ENCODE measurements at regions not wholly inside any gene's neighbourhood (a gene's known extent, or its start where the extent isn't known, plus 50 kb on each side); places are given as distances from the start of the nearest gene placed in this dataset.

DNA sequence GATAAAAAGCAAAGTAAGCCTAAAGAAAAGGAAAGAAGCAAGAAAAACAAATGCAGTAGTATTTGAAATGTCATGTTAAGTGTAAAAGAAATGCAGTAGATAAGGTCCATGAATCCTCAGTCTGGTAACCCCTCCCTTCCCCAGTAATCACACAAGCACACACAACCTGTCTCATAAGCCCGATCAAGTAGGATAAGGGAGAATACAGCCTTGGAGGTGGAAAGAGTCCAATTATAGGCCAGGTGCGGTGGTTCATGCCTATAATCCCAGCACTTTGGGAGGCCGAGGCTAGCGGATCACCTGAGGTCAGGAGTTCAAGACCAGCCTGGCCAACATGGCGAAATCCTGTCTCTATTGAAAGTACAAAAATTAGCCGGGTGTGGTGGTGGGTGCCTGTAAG is 117.9 kb downstream of the GADD45G start:
- no peak for DNase-seq
- H3K27me3 ChIP-seq (ENCODE audit: control insufficient read depth in 1 of 2, insufficient read depth in 1 of 2, low read length in 2 of 2): peaks cover 26 to 28% of the 10 kb centered on the region in 2 experiments
- no peak overlapping the region for H2AFZ ChIP-seq (ENCODE audit: low read depth, low read length)

GRCh38 chr9:89723469-89724100 is 118.8 kb downstream of the GADD45G start:
- H3K9me3 ChIP-seq (ENCODE audit: control insufficient read depth, low read length): no peaks in the 10 kb centered on the region
- WGBS: 30% methylated on average over 2 of the region's 3 CpGs
- peak; percentile 55 for DNase-seq

More for the DNA sequence above, 117.9 kb downstream of the GADD45G start:
- H3K4me1 ChIP-seq (ENCODE audit: control insufficient read depth, insufficient read depth, low read depth, low read length): peaks cover 3% of the 10 kb centered on the region
- H3K18ac ChIP-seq (ENCODE audit: low read depth in 1 of 2, low read length in 2 of 2): no peak overlapping the region
- no peak overlapping the region for H3K27ac ChIP-seq (ENCODE audit: low read length, poor library complexity, severe bottlenecking)
- H2BK5ac ChIP-seq (ENCODE audit: low read depth, low read length, poor library complexity, severe bottlenecking): no peak overlapping the region
- no peak overlapping the region for H3K4ac ChIP-seq (ENCODE audit: low read depth in 1 of 2, low read length in 2 of 2)
- no peak overlapping the region for H3K4me2 ChIP-seq (ENCODE audit: low read length, poor library complexity, severe bottlenecking)
- H3K79me1 ChIP-seq (replicated peaks; ENCODE audit: low read length, poor library complexity, severe bottlenecking): no peaks in the 10 kb centered on the region
- over 99% methylated on average over 6 of the region's 6 CpGs for WGBS
- no peak overlapping the region for H3K23ac ChIP-seq (ENCODE audit: low read length in 2 of 2)
- no peak overlapping the region for H3K4me3 ChIP-seq (ENCODE audit: insufficient read depth in 1 of 2, low read depth in 1 of 2, low read length in 2 of 2)
- no peak overlapping the region for H4K8ac ChIP-seq (ENCODE audit: low read length)
- no peak overlapping the region for H2AK5ac ChIP-seq (ENCODE audit: low read length, severe bottlenecking)
- H4K91ac ChIP-seq (ENCODE audit: low read length): no peak overlapping the region
- H2BK120ac ChIP-seq (ENCODE audit: low read depth, low read length): no peak overlapping the region
- H2BK12ac ChIP-seq (ENCODE audit: low read length in 2 of 2): peak overlapping the region in 1 of 2 experiments; percentile 40
- no peak overlapping the region for H3K14ac ChIP-seq (ENCODE audit: low read length in 2 of 2)
- H3K9ac ChIP-seq (ENCODE audit: low read length): no peak overlapping the region
- H3K9me3 ChIP-seq (ENCODE audit: control insufficient read depth, low read length): no peaks in the 10 kb centered on the region
- no peaks in the 10 kb centered on the region for H3K36me3 ChIP-seq (ENCODE audit: control insufficient read depth in 1 of 2, insufficient read depth in 2 of 2, low read depth in 1 of 2, low read length in 2 of 2)
- no peak overlapping the region for H2BK15ac ChIP-seq (ENCODE audit: low read depth, poor library complexity, severe bottlenecking)

GRCh38 chr9:89724659-89725058 is 119.8 kb downstream of the GADD45G start:
- Histone ChIP-seq H3K14ac (ENCODE audit: low read length in 2 of 2) (no peak overlapping the region), H2AFZ (ENCODE audit: low read depth, low read length) (no peak overlapping the region), H4K8ac (ENCODE audit: low read length) (no peak overlapping the region), H3K4me1 (ENCODE audit: control insufficient read depth, insufficient read depth, low read depth, low read length) (peaks cover 2% of the 10 kb centered on the region), H3K79me1 (replicated peaks; ENCODE audit: low read length, poor library complexity, severe bottlenecking) (no peaks in the 10 kb centered on the region), H2BK120ac (ENCODE audit: low read depth, low read length) (no peak overlapping the region), H2BK5ac (ENCODE audit: low read depth, low read length, poor library complexity, severe bottlenecking) (no peak overlapping the region), H2BK15ac (ENCODE audit: low read depth, poor library complexity, severe bottlenecking) (no peak overlapping the region), H2AK5ac (ENCODE audit: low read length, severe bottlenecking) (no peak overlapping the region), H2BK12ac (ENCODE audit: low read length in 2 of 2) (no peak overlapping the region), H3K27me3 (ENCODE audit: control insufficient read depth in 1 of 2, insufficient read depth in 1 of 2, low read length in 2 of 2) (peaks cover 26 to 37% of the 10 kb centered on the region in 2 experiments), H3K23ac (ENCODE audit: low read length in 2 of 2) (no peak overlapping the region), H4K91ac (ENCODE audit: low read length) (no peak overlapping the region), H3K4me2 (ENCODE audit: low read length, poor library complexity, severe bottlenecking) (no peak overlapping the region), H3K4ac (ENCODE audit: low read depth in 1 of 2, low read length in 2 of 2) (no peak overlapping the region), H3K18ac (ENCODE audit: low read depth in 1 of 2, low read length in 2 of 2) (no peak overlapping the region), H3K9ac (ENCODE audit: low read length) (no peak overlapping the region), H3K4me3 (ENCODE audit: insufficient read depth in 1 of 2, low read depth in 1 of 2, low read length in 2 of 2) (no peak overlapping the region), H3K9me3 (ENCODE audit: control insufficient read depth, low read length) (no peaks in the 10 kb centered on the region), H3K27ac (ENCODE audit: low read length, poor library complexity, severe bottlenecking) (no peak overlapping the region), H3K36me3 (ENCODE audit: control insufficient read depth in 1 of 2, insufficient read depth in 2 of 2, low read depth in 1 of 2, low read length in 2 of 2) (no peaks in the 10 kb centered on the region)
- no peak for DNase-seq
- WGBS: 87% methylated on average over 4 of the region's 4 CpGs

More at GRCh38 chr9:89723469-89724100, 118.8 kb downstream of the GADD45G start:
- H3K4me3 ChIP-seq (ENCODE audit: insufficient read depth in 1 of 2, low read depth in 1 of 2, low read length in 2 of 2): no peak overlapping the region
- H3K4me1 ChIP-seq (ENCODE audit: control insufficient read depth, insufficient read depth, low read depth, low read length): no peaks in the 10 kb centered on the region
- H3K27me3 ChIP-seq (ENCODE audit: control insufficient read depth in 1 of 2, insufficient read depth in 1 of 2, low read length in 2 of 2): peaks cover 27 to 33% of the 10 kb centered on the region in 2 experiments
- no peak overlapping the region for H2BK5ac ChIP-seq (ENCODE audit: low read depth, low read length, poor library complexity, severe bottlenecking)
- H2AK5ac ChIP-seq (ENCODE audit: low read length, severe bottlenecking): no peak overlapping the region
- H3K27ac ChIP-seq (ENCODE audit: low read length, poor library complexity, severe bottlenecking): no peak overlapping the region
- H2BK15ac ChIP-seq (ENCODE audit: low read depth, poor library complexity, severe bottlenecking): no peak overlapping the region
- no peak overlapping the region for H3K23ac ChIP-seq (ENCODE audit: low read length in 2 of 2)
- H3K36me3 ChIP-seq (ENCODE audit: control insufficient read depth in 1 of 2, insufficient read depth in 2 of 2, low read depth in 1 of 2, low read length in 2 of 2): no peaks in the 10 kb centered on the region
- H3K9ac ChIP-seq (ENCODE audit: low read length): no peak overlapping the region
- H2AFZ ChIP-seq (ENCODE audit: low read depth, low read length): no peak overlapping the region
- peak overlapping the region in 1 of 2 experiments; percentile 25 for H2BK12ac ChIP-seq (ENCODE audit: low read length in 2 of 2)
- H3K79me1 ChIP-seq (replicated peaks; ENCODE audit: low read length, poor library complexity, severe bottlenecking): no peaks in the 10 kb centered on the region
- no peak overlapping the region for H3K14ac ChIP-seq (ENCODE audit: low read length in 2 of 2)
- no peak overlapping the region for H4K91ac ChIP-seq (ENCODE audit: low read length)
- H3K4ac ChIP-seq (ENCODE audit: low read depth in 1 of 2, low read length in 2 of 2): no peak overlapping the region
- no peak overlapping the region for H3K18ac ChIP-seq (ENCODE audit: low read depth in 1 of 2, low read length in 2 of 2)
- no peak overlapping the region for H2BK120ac ChIP-seq (ENCODE audit: low read depth, low read length)
- no peak overlapping the region for H3K4me2 ChIP-seq (ENCODE audit: low read length, poor library complexity, severe bottlenecking)
- H4K8ac ChIP-seq (ENCODE audit: low read length): no peak overlapping the region

DNA sequence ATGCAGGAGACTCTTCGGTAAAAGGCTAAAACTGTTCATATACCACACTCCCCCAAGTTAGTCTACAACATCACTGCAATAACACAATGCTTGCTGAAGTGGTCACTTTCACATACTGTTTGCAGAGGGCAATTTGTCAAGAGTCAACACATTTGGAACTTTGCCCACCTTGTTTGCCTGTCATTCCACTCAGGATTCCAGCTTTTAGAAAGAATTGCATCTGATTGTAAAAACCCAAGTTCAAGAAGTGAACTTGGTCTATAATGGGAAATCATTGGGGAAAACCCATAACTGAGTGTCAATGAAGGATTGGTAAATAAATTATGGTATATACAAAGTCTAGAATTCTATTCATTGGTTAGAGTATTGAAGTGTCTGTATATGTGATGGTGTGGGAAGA is 120.5 kb downstream of the GADD45G start:
- Histone ChIP-seq H3K36me3 (ENCODE audit: control insufficient read depth in 1 of 2, insufficient read depth in 2 of 2, low read depth in 1 of 2, low read length in 2 of 2) (no peaks in the 10 kb centered on the region), H3K9me3 (ENCODE audit: control insufficient read depth, low read length) (no peaks in the 10 kb centered on the region), H3K4me2 (ENCODE audit: low read length, poor library complexity, severe bottlenecking) (no peak overlapping the region), H2AK5ac (ENCODE audit: low read length, severe bottlenecking) (no peak overlapping the region), H4K8ac (ENCODE audit: low read length) (no peak overlapping the region), H3K9ac (ENCODE audit: low read length) (no peak overlapping the region), H3K14ac (ENCODE audit: low read length in 2 of 2) (no peak overlapping the region), H4K91ac (ENCODE audit: low read length) (no peak overlapping the region), H3K23ac (ENCODE audit: low read length in 2 of 2) (no peak overlapping the region), H3K18ac (ENCODE audit: low read depth in 1 of 2, low read length in 2 of 2) (no peak overlapping the region), H3K27me3 (ENCODE audit: control insufficient read depth in 1 of 2, insufficient read depth in 1 of 2, low read length in 2 of 2) (peaks cover 24 to 37% of the 10 kb centered on the region in 2 experiments), H3K79me1 (replicated peaks; ENCODE audit: low read length, poor library complexity, severe bottlenecking) (no peaks in the 10 kb centered on the region), H2AFZ (ENCODE audit: low read depth, low read length) (no peak overlapping the region), H3K4me1 (ENCODE audit: control insufficient read depth, insufficient read depth, low read depth, low read length) (peaks cover 2% of the 10 kb centered on the region), H2BK15ac (ENCODE audit: low read depth, poor library complexity, severe bottlenecking) (no peak overlapping the region), H3K27ac (ENCODE audit: low read length, poor library complexity, severe bottlenecking) (no peak overlapping the region), H2BK120ac (ENCODE audit: low read depth, low read length) (no peak overlapping the region), H3K4ac (ENCODE audit: low read depth in 1 of 2, low read length in 2 of 2) (no peak overlapping the region), H2BK5ac (ENCODE audit: low read depth, low read length, poor library complexity, severe bottlenecking) (no peak overlapping the region), H2BK12ac (ENCODE audit: low read length in 2 of 2) (no peak overlapping the region), H3K4me3 (ENCODE audit: insufficient read depth in 1 of 2, low read depth in 1 of 2, low read length in 2 of 2) (no peak overlapping the region)
- WGBS: 100% methylated on average over 1 of the region's 1 CpG
- no peak for DNase-seq
